ENCODE measurements at regions not wholly inside any gene's neighbourhood (a gene's known extent, or its start where the extent isn't known, plus 50 kb on each side); places are given as distances from the start of the nearest gene placed in this dataset.

GRCh38 chr5:44869928-44870327, 61.2 kb downstream of the MRPS30 start:
- TF ChIP-seq CTCF (IDR thresholded peaks at IDR 0.05) = no peak
- no peak for TF ChIP-seq EZH2 (IDR thresholded peaks at IDR 0.05)

Measured in neural progenitor cell (in vitro differentiated cells).